Ishikawa (cell line): ENCODE measurements at regions not wholly inside any gene's neighbourhood (a gene's known extent, or its start where the extent isn't known, plus 50 kb on each side); places are given as distances from the start of the nearest gene placed in this dataset.

Experiments
- CEBPB ChIP-seq: IDR thresholded peaks from 2 replicates; pipeline ENCODE4 v1.6.1; 2012
- CREB1 ChIP-seq: IDR thresholded peaks from 2 replicates; pipeline ENCODE4 v1.6.1; 2012; ENCODE audit warnings: low read depth
- EP300 ChIP-seq: IDR thresholded peaks from 2 replicates; pipeline ENCODE4 v1.6.1; 2012; ENCODE audit warnings: borderline replicate concordance
- FOXM1 ChIP-seq: IDR thresholded peaks from 2 replicates; pipeline ENCODE4 v1.6.1; 2012; ENCODE audit warnings: low read depth, borderline replicate concordance
- RAD21 ChIP-seq: IDR thresholded peaks from 2 replicates; pipeline ENCODE4 v1.6.1; 2012; ENCODE audit warnings: low read depth
- REST ChIP-seq: IDR thresholded peaks from 2 replicates; pipeline ENCODE4 v1.6.1; 2012; ENCODE audit warnings: low read depth, mild to moderate bottlenecking
- TAF1 ChIP-seq: IDR thresholded peaks from 2 replicates; pipeline ENCODE4 v1.6.1; 2012; ENCODE audit warnings: low read depth, mild to moderate bottlenecking
- YY1 ChIP-seq: IDR thresholded peaks from 2 replicates; pipeline ENCODE4 v1.6.1; 2012; ENCODE audit warnings: low read depth
- TF ChIP-seq, protein P1 (sequence below): IDR thresholded peaks from 2 replicates; pipeline ENCODE4 v1.6.1; 2012

GRCh38 chr7:148935451-148935850 is 51.4 kb upstream of the EZH2 start:
- no peak for TF ChIP-seq RAD21
- TF ChIP-seq YY1 = no peak
- TF ChIP-seq, protein P1, sequence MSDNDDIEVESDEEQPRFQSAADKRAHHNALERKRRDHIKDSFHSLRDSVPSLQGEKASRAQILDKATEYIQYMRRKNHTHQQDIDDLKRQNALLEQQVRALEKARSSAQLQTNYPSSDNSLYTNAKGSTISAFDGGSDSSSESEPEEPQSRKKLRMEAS = no peak
- no peak for TF ChIP-seq CREB1
- TF ChIP-seq REST = no peak
- no peak for TF ChIP-seq CEBPB
- TF ChIP-seq FOXM1 = no peak
- no peak for TF ChIP-seq TAF1
- TF ChIP-seq EP300 = no peak
